Stimulated activated CD4-positive, alpha-beta T cell treated with anti-CD3 and anti-CD28 coated beads, Interleukin-15, amount 100 ng/mL, for 48 hours (primary cell): ENCODE measurements at regions not wholly inside any gene's neighbourhood (a gene's known extent, or its start where the extent isn't known, plus 50 kb on each side); places are given as distances from the start of the nearest gene placed in this dataset.
"Not testable (repeated sequence)": the region's sequence is repeated elsewhere in the genome, so short reads cannot be mapped to it uniquely, and the experiment has no call there.

ENCODE experiments used
- DNase-seq, 2 donors: peaks; one replicate each; pipeline ENCODE4 v3.0.0-alpha.2; 2020; ENCODE audit warnings: low read depth in 2 of 2

DNA sequence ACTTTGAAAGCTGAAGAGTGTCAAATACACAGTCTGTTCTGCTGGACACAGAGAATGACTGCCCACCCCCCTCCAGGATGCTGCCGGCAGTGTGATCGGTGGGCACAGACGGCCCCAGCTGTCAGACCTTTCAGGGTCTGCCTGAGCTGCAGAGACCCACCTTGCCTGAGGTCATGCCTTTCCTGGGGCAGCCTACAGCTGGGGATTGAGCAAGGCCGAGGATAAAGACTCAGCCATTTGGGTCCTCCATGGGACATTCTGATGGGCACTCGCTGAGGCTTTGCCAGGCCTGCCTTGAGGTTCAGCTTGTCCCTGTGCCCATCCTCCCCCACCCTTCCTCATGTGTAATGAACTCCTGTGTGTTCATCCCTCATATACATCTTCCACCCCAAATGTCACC, 102.3 kb upstream of the SMAD3 start:
- no peak for DNase-seq

DNA sequence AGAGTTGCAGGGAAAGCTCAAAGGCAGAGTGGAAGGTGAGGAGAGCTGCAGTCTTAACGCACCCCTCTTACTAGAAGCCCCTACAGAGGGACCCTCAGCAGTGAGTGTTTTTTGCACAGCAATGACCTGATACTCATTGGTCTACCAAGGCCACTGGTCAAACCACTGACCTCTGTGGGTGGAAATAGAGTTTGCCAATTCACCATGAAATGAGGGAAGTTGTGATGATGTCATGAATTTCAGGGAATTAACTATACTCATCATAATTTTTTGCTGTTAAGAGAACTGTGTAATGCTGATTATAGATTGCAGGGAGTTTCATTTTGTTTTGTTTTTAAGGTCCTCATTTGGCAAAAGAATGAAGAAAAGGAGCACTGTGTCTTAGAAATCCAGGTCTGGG, 101.7 kb upstream of the SMAD3 start:
- DNase-seq = no peak

DNA sequence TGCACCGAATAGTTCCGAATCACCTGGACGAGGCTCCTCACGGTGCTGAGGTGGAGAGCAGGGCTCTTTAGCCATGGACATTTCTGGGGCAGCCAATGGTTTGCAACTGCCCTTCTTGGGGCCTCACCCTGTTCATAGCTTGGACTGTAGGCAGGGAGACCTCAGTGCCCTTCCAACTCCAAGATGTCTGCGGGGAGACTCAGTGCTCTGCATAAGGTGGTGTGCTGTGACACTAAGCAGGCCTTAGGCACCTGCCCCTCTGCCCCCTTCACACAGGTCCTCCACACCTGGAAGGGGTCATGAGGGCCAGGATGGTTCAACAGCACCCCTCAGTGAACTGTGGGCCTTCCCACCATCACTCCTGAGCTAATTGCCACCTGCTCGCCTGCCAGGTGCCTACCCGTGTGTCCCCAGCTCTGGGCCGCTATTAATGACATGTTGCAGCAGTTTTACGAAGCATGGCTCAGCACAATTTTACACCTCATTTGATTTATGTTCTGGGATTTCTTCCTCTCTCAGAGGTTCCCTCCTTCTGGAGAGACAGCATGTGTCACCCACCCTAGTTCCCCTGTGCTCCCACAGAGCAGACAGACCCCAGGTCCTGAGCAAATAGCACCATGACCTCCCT, 101.2 kb upstream of the SMAD3 start:
- no peak for DNase-seq

DNA sequence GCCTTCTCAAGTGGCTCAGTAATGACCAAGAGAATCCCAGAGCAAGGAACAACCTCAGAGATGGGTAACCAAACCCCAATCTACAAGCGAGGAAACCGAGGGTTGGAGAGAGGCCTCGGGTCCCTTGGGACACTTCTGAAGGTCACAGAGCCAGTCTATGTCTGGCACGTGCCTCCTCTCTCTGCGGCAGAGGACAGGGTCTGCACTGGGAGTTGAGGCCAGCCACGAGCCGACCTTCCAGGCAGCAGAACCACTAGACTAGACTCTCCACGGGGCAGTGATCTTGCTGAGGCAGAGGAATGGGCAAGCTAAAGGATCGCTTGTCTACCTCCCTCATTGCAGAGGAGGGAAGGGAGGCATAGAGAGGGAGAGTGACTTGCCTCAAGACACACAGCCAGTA, 100.6 kb upstream of the SMAD3 start:
- DNase-seq = no peak

DNA sequence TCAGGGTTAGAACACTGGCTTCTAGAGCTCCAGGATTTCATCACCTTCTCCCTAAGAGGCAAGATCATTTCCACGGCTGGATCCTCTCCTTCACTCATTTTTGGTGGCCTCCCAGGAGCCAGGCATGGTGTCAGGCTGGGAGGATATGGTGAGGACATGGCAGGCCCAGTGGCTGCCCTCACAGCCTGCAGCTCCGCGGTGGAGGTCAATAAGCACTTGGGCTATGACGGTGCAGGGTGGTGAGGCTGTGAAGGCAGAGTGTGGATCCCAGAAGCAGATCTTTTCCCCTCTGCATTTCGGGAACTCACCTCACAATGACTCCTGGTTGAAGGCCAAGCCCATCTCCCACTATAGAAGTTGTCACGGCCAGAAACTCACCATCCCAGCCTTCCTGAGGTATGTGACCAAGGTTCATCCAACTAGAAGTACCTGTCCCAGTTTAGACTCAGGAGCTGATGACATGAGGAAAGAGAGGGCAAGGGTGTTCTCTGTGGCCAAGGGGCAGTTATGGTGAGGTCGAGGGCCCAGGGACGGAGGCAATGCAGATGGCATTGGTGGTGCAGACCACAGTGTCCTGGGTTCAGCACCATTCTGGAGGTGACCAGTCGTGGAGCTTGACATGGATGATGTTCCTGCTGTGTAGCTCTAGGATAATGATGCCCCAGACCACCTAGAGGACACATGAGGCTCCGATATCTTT, 100.1 kb upstream of the SMAD3 start:
- no peak for DNase-seq

DNA sequence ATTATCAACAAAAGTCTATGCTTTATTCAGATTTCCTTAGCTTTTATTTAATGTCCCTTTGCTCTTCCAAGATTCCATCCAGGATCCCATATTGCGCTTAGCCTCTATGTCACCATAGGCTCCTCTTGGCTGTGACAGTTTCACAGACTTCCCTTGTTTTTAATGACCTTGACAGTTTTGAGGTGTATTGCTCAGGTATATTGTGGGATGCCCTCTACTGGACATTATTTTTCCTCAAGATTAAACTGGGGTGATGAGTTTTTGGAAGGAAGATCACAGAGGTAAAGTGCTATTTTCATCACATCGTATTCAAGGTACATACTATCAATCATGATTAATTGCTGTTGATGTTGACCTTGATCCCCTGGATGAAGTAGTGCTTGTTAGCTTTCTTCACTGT, 99.1 kb upstream of the SMAD3 start:
- no peak for DNase-seq

DNA sequence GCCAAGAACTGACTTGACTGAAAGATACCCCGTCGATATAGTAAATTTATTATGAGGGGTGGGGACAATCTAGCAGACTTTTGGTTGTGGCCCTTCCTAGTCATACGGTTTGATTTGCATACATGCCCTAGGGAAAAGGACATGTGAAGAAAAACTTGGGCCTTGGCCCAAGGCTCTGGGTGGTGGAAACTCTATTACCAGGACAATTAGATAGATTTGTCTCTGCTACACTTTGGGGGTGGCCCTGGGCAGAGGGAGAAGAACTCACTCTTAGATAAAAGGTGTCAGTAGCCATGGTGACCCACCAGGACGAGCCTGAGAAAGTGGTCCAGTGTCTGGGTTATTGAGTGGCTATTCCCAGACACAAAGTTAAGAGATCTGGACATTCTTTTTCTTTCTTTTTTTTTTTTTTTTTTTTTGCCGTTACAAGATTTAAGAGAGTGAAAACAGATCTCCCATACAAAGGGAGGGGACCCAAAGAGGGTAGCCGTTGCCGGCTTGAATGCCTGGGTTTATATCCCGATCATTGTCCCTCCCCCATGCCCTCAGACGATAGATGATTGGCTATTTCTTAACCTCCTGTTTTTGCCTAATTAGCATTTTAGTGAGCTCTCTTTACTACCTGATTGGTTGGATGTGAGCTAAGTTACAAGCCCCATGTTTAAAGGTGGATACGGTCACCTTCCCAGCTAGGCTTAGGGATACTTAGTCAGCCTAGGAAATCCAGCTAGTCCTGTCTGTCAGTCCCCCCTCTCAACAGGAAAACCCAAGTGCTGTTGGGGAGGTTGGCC, 96.4 kb upstream of the SMAD3 start:
- no peak for DNase-seq

DNA sequence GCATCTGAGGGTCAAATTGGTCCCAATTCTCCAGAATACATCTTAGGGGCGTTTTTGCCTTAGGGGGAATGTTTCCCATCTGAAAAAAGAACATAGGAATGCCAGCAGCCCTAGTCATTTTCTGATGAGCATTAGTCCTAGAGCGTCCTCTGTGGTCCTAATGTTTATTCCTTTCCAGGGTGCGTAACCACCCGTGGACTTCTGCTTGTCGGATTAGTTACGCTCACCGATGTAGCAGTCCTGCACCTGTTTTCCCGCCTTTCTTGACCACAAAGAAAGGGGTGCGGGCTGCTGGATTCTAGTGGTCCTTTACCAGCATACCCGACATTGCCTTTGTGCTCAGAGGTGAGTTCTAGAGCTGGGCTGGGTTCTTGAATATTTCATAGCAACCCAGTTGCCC, 91.3 kb upstream of the SMAD3 start:
- not testable (repeated sequence) for DNase-seq

DNA sequence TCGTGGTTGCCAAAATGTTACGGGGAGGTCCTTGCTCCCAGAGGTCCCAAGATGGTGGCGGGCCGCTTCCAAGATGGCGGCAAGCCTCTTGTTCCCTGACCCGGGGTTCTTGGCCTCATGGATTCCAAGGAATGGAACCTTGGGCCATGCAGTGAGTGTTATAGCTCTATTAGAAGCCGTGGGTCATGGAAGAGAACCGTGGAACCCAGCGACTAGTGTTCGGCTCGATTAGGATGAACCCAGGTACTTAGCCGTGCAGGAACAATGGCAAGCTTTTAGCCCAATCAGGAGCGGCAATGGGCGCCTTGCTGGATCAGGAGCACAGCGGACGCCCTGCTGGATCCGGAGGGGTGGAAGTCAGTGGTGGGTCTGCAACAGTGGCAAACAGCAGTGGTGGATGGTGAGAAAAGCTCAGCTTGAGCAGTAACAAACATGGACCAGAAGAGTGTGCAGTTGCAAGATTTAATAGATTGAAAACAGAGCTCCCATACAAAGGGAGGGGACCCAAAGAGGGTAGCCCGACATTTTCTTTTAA, 89.2 kb upstream of the SMAD3 start:
- DNase-seq = not testable (repeated sequence)

DNA sequence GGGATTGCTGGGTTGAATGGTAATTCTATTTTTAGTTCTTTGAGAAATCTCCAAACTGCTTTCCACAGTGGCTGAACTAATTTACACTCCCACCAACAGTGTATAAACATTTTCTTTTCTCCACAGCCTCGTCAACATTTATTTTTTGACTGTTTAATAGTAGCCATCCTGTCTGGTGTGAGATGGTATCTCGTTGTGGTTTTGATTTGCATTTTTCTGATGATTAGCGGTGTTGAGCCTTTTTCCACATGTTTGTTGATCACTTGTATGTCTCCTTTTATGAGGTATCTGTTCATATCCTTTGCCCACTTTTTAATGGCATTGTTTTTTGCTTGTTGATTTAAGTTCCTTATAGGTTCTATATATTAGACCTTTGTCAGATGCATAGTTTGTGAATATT, 85.1 kb upstream of the SMAD3 start:
- DNase-seq = not testable (repeated sequence)

DNA sequence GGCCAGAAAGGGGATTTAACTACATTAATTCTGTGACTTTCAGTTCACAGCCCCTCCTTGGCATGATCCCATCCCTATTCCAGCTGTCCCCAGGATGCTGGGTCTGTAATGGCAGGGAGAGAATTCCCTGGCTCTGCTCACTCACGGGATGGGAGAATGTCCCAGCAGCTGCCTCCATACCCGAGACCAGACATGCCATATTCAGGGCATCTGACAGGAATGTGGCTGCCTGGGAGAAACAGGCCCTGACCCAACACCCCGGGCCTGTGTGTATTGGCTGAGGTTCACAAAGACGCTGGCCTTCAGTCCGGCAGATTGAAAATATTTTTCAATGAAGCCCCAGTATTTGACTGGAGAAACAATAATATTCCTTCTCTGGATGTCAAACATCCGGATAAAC, 83.6 kb upstream of the SMAD3 start:
- DNase-seq = no peak

DNA sequence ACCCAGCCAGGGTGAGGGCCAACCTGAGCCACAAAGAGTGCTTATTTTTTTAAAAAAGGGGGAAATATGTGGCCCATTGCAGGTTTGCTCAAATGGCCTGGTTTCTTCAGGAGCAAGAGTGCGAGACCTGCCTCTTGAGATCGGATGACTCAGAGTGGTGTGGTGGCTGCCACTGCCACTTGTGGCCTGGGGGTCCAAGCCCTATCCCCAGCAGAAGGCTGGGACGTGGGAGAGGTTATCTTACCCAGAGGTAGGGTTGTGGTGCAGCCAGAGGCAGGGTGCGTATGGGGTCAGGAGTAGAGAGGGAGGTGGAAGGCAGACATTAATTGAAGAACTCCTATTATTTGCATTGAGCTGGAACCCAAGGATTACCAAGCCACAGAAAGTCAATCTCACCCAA, 83.2 kb upstream of the SMAD3 start:
- DNase-seq = no peak

DNA sequence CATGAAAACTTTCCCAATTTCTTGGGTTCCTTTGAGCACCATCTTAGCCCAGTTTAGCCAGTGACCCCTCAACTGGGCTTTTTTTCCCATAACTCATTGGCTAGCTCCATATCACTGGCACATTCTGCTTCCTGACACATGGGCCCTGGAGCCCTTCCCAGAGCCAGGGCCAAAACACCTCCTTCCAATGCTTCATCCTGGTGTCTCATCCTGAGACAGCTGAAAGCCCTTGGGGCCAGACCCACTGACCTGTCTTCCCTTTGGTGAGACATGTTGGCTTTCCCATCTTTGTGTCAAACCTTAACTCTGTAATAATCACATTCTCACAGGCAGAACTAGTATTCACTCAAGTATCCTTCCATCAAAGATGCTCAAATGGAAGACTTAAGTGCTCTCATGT, 82.6 kb upstream of the SMAD3 start:
- DNase-seq = no peak

DNA sequence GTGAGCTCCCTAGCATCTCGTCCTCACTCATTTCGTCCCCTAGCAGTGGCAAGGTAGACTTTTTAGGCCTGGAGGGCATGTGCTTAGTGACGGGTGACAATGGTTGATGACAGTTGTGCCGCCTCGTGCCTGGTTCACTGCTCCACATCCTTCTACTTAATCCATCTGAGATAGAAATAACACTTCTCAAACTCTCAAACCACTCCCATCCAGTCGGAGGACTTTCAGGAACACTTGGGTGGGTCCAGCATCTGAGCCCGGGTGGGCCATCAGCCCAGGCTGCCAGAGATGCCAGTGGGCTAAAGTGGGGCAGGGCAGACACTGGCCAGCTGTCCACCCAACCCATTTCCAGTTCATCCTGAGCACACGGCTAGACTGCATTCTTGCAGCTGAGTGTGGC, 79.7 kb upstream of the SMAD3 start:
- no peak for DNase-seq

DNA sequence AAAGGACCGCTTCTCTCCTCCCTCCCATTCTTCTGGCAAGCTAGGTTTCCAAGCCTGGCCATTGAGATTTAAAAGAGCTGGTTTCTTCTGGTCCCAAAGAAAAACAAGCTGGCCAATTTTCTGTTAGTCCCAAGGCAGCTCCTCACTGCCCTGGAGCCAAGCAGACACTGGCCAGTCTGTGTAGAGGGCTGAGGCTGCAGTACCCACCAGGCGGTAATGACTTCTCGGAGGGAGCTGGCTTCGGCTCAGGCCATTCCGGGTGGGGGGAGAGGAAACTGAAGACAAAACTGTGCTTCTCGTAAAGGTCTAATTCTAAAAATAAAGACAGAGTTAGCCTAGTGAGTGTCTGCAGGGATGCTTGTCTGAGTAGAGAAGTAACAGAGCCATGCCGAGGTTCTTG, 78.5 kb upstream of the SMAD3 start:
- DNase-seq = no peak

DNA sequence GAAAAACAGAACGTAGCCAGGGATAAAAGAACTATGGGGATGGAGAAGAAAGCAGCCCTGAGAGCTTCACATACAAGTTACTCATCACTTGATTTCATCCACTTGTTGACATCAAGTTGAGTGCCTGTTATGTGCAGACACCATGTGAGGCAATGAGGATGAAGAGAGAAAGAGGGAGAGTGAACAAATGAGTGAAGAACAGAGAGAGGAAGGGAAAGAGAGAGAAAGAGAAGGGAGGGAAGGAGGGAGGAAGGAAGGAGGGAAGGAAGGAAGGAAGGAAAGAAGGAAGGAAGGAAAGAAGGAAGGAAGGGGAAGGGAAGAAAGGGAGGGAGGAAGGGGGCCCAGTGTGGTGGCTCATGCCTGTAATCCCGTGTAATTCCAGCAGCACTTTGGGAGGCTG, 72.3 kb upstream of the SMAD3 start:
- DNase-seq = no peak

DNA sequence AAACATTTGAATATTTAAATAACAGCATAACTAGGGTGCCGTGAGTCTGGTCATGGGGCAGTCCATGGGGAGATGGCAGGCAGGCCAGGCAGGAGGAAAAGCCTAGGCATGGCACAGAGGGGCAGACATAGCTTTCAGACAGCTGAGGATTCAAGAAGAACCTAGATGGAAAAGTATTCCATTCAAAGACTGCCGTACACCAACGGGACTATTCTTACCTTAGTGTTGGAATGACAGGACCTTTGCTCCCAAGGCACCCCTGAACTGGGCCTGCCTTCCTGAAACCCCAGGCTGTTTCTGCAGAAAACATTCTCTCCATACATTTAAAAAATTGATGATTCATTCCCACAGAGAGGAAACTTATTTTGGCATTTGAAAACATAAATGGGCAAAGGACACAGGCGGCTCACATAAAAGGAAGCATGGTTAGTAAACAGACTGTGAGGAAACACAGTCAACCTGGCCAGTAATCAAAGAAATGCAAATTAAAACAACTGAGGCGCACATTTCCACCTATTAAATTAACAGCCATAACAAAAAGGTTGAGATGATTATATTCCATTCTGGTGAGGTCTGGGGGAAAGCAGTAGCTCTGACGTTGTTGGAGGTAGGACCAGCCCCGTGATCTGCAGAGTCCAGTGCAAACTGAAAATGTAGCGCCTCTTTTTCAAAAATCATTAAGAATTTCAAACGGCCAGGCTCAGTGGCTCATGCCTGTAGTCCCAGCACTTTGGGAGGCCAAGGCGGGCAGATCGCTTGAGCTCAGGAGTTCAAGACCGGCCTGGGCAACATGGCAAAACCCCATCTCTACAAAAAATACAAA, 71.3 kb upstream of the SMAD3 start:
- no peak for DNase-seq

DNA sequence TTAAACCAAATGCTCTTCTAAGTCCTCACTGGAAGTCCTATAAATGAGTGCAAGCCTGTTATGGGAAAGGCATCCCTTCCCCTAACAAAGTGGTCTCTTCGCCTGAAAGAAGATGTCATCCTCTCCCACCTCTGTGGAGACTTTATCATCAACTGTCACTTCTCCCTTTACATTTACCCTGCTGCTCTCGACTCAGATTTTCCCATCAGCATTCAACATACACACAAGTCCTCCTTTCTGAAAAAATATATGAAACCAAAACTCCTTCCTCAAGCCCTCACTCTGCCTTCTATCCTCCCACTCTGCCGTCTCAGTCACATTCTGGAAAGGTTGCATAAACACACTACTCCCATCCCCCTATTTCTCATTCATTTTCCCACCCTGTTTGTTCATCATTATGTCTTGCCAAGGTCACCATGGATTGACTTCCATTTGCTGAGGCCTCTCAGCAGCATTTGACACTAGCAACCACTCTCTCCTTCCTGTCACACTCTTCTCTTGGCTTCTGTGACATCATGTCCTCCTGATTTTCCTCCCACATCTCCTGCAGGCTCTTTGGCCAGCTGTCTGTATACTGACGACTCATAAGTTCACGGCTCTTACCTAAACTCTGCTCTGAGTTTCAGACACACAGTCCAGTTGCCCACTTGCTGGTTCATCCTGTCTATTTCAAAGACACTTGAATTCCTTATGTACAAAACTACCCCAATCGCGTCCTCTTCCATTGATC, 70.3 kb upstream of the SMAD3 start:
- no peak for DNase-seq

DNA sequence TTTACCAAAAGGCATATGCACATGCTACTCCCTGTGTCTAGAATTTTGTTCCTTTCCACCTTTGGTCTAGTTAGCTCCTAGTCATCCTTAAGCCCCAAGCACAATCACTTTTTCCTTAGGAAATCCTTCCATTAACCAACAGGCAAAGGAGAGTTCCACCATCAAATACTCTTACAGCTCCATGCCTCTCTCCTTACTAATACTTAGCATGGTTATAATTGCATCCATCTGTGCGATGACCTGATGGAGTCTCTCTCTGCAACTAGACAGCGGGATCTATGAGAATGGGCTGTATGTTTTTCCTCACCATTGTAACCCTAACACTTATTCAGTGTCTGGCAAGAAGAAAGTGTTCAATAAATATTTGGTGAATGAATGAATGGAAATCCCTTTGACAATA, 69.3 kb upstream of the SMAD3 start:
- DNase-seq = no peak

DNA sequence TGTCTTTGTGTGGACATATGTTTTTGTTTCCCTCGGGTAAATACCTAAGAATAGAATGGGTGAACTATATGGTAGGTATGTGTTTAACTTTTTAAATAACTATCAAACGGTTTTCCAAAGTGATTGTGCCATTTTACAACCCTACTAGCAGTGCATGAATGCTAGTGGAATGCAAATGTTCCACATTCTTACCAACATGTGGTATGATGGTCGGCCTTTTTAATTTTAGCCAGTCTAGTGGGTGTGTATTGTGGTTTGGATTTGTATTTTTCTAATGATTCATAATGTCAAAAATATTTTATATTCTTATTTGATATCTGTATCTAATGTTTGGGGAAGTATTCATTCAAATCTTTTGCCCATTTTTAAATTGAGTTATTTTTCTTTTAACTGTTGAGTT, 68.2 kb upstream of the SMAD3 start:
- DNase-seq = no peak

DNA sequence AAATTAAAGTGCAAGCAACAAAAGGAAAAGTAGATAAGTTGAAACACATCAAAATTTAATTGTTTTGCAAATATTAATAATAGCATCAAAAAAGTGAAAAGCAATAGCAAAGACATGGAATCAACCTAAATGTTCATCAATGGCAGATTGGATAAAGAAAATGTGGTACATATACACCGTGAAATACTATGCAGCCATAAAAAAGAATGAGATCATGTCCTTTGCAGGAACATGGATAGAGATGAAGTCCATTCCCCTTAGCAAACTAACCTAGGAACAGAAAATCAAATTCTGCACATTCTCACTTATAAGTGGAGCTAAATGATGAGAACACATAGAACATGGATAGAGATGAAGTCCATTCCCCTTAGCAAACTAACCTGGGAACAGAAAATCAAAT, 67.2 kb upstream of the SMAD3 start:
- not testable (repeated sequence) for DNase-seq
